ENCODE measurements at regions not wholly inside any gene's neighbourhood (a gene's known extent, or its start where the extent isn't known, plus 50 kb on each side); places are given as distances from the start of the nearest gene placed in this dataset.

DNA sequence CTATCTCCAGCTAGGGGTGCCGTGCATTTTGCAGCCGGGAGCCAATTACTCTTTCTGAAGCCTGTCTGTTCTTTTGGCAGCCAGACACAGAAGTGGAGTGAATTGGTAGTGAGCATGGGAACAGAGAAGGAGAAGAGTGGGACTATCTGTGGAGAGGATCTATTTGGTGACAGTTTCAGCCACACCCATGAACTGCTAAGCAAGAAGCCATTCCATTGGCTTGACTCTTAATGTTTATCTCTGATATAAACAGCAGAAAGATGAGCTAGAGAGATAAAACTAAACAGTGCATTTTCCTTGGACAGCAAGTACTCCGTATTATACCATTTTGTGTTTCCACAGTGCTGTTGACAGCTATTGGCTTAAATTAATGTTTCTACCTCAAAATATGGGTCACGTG is 259.6 kb upstream of the THUMPD2 start:
- intact Hi-C loops (cut with DNase I): no loop called here
- Histone ChIP-seq H3K4me3 (no peak overlapping the region), H3K4me1 (ENCODE audit: insufficient read depth) (no peaks in the 10 kb centered on the region), H3K27me3 (no peaks in the 10 kb centered on the region), H3K9me3 (no peaks in the 10 kb centered on the region), H3K36me3 (no peaks in the 10 kb centered on the region), H3K27ac (no peak overlapping the region)
- DNase-seq: no peak
- TF ChIP-seq, protein P1, sequence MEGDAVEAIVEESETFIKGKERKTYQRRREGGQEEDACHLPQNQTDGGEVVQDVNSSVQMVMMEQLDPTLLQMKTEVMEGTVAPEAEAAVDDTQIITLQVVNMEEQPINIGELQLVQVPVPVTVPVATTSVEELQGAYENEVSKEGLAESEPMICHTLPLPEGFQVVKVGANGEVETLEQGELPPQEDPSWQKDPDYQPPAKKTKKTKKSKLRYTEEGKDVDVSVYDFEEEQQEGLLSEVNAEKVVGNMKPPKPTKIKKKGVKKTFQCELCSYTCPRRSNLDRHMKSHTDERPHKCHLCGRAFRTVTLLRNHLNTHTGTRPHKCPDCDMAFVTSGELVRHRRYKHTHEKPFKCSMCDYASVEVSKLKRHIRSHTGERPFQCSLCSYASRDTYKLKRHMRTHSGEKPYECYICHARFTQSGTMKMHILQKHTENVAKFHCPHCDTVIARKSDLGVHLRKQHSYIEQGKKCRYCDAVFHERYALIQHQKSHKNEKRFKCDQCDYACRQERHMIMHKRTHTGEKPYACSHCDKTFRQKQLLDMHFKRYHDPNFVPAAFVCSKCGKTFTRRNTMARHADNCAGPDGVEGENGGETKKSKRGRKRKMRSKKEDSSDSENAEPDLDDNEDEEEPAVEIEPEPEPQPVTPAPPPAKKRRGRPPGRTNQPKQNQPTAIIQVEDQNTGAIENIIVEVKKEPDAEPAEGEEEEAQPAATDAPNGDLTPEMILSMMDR (IDR thresholded peaks at IDR 0.05): no peak
- 83 to 91% (median 88%) methylated on average over 4 of the region's 4 CpGs for WGBS, 3 donors

DNA sequence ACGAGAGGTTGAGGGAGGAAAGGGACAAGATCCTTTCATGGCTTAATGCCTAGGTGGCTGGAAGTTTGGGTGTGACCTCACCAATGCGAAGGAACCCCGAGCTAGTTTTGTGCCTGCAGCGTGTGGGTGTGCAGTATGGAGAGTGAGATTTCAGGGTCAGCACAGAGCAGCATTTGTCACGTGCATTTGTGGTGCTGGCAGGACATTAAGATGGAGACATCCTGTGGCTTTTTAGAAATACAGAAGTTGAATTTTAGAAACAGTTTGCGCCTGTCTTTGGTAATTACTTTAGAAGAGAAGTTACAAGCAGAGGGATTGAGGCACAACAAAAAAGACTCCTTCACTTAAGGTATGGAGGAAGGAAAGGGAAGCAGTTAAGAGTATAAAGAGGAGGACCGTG is 258.2 kb upstream of the THUMPD2 start:
- no peak overlapping the region for H3K27ac ChIP-seq
- no peak overlapping the region for H3K4me3 ChIP-seq
- TF ChIP-seq, protein P1 (IDR thresholded peaks at IDR 0.05): no peak
- TF ChIP-seq POLR2A (IDR thresholded peaks at IDR 0.05) (no peak), EP300 (IDR thresholded peaks at IDR 0.05) (no peak)
- H3K36me3 ChIP-seq: no peaks in the 10 kb centered on the region
- WGBS, 3 donors: 69 to 78% (median 70%) methylated on average over 7 of the region's 7 CpGs
- no peaks in the 10 kb centered on the region for H3K9me3 ChIP-seq
- DNase-seq: no peak
- H3K4me1 ChIP-seq (ENCODE audit: insufficient read depth): no peaks in the 10 kb centered on the region
- H3K27me3 ChIP-seq: no peaks in the 10 kb centered on the region
- intact Hi-C loops (cut with DNase I): no loop called here

- no peak overlapping the region for H3K27ac ChIP-seq
- DNase-seq: no peak
- no peaks in the 10 kb centered on the region for H3K9me3 ChIP-seq
- H3K4me3 ChIP-seq: no peak overlapping the region
- H3K27me3 ChIP-seq: no peaks in the 10 kb centered on the region
- 85 to 93% (median 89%) methylated on average over 2 of the region's 2 CpGs for WGBS, 3 donors
- TF ChIP-seq POLR2A (IDR thresholded peaks at IDR 0.05): no peak
- TF ChIP-seq, protein P1 (IDR thresholded peaks at IDR 0.05): no peak
- no peak for TF ChIP-seq EP300 (IDR thresholded peaks at IDR 0.05)
- intact Hi-C loops (cut with DNase I): no loop called here
- no peaks in the 10 kb centered on the region for H3K4me1 ChIP-seq (ENCODE audit: insufficient read depth)
- H3K36me3 ChIP-seq: no peaks in the 10 kb centered on the region
These were observed 257.2 kb upstream of the THUMPD2 start for GRCh38 chr2:40036241-40036640.

DNA sequence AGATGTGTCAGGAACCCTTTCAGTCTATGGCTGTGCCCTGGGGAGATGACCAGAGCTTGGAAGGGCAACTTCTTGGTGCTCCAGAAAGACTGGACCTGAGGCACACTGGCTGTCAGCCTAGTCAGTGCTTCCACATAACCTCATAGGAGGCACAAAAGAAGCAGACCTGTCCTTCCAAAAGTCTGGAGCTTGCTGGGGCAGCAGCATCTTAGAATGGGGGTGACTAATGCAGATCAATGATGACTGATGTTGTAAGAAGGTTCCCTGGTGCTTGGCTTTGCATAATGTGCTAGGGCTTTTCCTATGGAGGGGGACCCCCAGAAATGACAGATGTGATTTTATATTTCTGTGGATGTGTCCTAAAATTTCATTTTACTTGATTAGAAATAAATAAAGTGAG is 255.7 kb upstream of the THUMPD2 start:
- Histone ChIP-seq H3K27me3 (no peaks in the 10 kb centered on the region), H3K4me3 (no peak overlapping the region), H3K9me3 (no peaks in the 10 kb centered on the region), H3K36me3 (no peaks in the 10 kb centered on the region), H3K4me1 (ENCODE audit: insufficient read depth) (no peaks in the 10 kb centered on the region), H3K27ac (no peak overlapping the region)
- no peak for DNase-seq
- TF ChIP-seq, protein P1 (IDR thresholded peaks at IDR 0.05): no peak
- no peak for TF ChIP-seq EP300 (IDR thresholded peaks at IDR 0.05)
- TF ChIP-seq POLR2A (IDR thresholded peaks at IDR 0.05): no peak
- intact Hi-C loops (cut with DNase I): no loop called here

DNA sequence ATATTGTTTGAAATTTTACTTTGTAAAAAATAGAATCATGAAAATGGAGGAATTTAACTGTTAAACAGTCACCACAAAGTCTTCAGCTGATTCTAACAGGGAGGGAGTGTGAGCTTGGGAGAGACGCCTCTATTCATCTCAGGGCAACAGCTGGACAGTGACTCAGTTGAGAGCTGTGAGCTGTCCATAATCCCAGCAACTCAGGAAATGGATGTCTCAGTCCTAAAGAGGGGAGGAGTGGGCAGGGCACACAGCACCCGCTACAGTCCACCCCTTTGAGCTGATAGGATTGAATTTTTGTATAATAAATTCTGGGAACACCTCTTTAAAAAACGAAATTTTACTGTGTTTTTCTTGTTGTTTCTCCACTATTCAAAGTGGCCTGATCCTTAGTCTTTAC is 255.1 kb upstream of the THUMPD2 start:
- no peaks in the 10 kb centered on the region for H3K4me1 ChIP-seq (ENCODE audit: insufficient read depth)
- no peak overlapping the region for H3K27ac ChIP-seq
- DNase-seq: no peak
- WGBS, 3 donors: 73 to 80% (median 74%) methylated on average over 3 of the region's 3 CpGs
- H3K36me3 ChIP-seq: no peaks in the 10 kb centered on the region
- H3K4me3 ChIP-seq: no peak overlapping the region
- H3K27me3 ChIP-seq: no peaks in the 10 kb centered on the region
- intact Hi-C loops (cut with DNase I): no loop called here
- TF ChIP-seq EP300 (IDR thresholded peaks at IDR 0.05) (no peak), POLR2A (IDR thresholded peaks at IDR 0.05) (no peak)
- TF ChIP-seq, protein P1 (IDR thresholded peaks at IDR 0.05): no peak
- H3K9me3 ChIP-seq: no peaks in the 10 kb centered on the region

Data from ovary (tissue), 7 donors.